GM23338 (cell line): ENCODE measurements at regions not wholly inside any gene's neighbourhood (a gene's known extent, or its start where the extent isn't known, plus 50 kb on each side); places are given as distances from the start of the nearest gene placed in this dataset.

Experiments
- ATAC-seq: fragments of 200-7000 bp; cut with Tn5 transposase; 3 replicates; pipeline ENCODE4 v1.9.1; 2020
- DNase-seq: peaks from one replicate; pipeline ENCODE4 v3.0.0-alpha.2; 2015; ENCODE audit warnings: low spot score
- H2AFZ ChIP-seq: fragments of 200-600 bp; sonication (generic); 2 replicates; pipeline ENCODE4 v1.8.0; 2016; ENCODE audit warnings: antibody characterized with exemption, mild to moderate bottlenecking, moderate library complexity
- H3F3A ChIP-seq: fragments of 200-600 bp; sonication (generic); replicated peaks from 2 replicates; pipeline ENCODE4 v1.8.0; 2017; ENCODE audit warnings: antibody characterized with exemption, mixed run types, low read depth
- H3K27ac ChIP-seq: fragments of 200-600 bp; sonication (generic); 2 replicates; pipeline ENCODE4 v1.6.1; 2016; ENCODE audit warnings: low read depth
- H3K27me3 ChIP-seq: fragments of 200-600 bp; sonication (generic); 2 replicates; pipeline ENCODE4 v1.8.0; 2016; ENCODE audit warnings: mild to moderate bottlenecking, mixed run types, moderate library complexity; ENCODE audit not compliant: insufficient read depth
- H3K36me3 ChIP-seq: fragments of 200-600 bp; sonication (generic); 2 replicates; pipeline ENCODE4 v1.8.0; 2016; ENCODE audit warnings: mild to moderate bottlenecking; ENCODE audit not compliant: insufficient read depth
- H3K4me1 ChIP-seq: fragments of 200-600 bp; sonication (generic); 2 replicates; pipeline ENCODE4 v1.8.0; 2016; ENCODE audit warnings: mild to moderate bottlenecking, moderate library complexity; ENCODE audit not compliant: insufficient read depth
- H3K4me2 ChIP-seq: fragments of 200-600 bp; sonication (generic); 2 replicates; pipeline ENCODE4 v1.7.1; 2017; ENCODE audit warnings: mixed run types
- H3K4me3 ChIP-seq: fragments of 200-600 bp; sonication (generic); 2 replicates; pipeline ENCODE4 v1.6.1; 2016; ENCODE audit warnings: mixed run types
- H3K79me2 ChIP-seq: fragments of 200-600 bp; sonication (generic); replicated peaks from 2 replicates; pipeline ENCODE4 v1.8.0; 2017; ENCODE audit warnings: mild to moderate bottlenecking; ENCODE audit not compliant: insufficient read depth
- H3K9me2 ChIP-seq: fragments of 200-600 bp; sonication (generic); 2 replicates; pipeline ENCODE4 v1.8.0; 2017; ENCODE audit not compliant: insufficient read depth
- H4K20me1 ChIP-seq: fragments of 200-600 bp; sonication (generic); replicated peaks from 2 replicates; pipeline ENCODE4 v1.8.0; 2017; ENCODE audit warnings: mild to moderate bottlenecking; ENCODE audit not compliant: insufficient read depth
- H3K27ac Mint-ChIP-seq: 2 replicates; pipeline ENCODE4 v1.8.0; 2020; ENCODE audit warnings: inconsistent platforms, mild to moderate bottlenecking, moderate library complexity, mixed read lengths
- H3K27me3 Mint-ChIP-seq: 3 replicates; pipeline ENCODE4 v1.8.0; 2022; ENCODE audit warnings: low read depth, mild to moderate bottlenecking, moderate library complexity, mixed read lengths, inconsistent platforms; ENCODE audit not compliant: insufficient read depth, poor library complexity
- H3K36me3 Mint-ChIP-seq: 3 replicates; pipeline ENCODE4 v1.8.0; 2021; ENCODE audit warnings: low read depth, mild to moderate bottlenecking, inconsistent platforms, moderate library complexity, mixed read lengths
- H3K4me1 Mint-ChIP-seq: 3 replicates; pipeline ENCODE4 v1.8.0; 2020; ENCODE audit warnings: mild to moderate bottlenecking, inconsistent platforms, mixed read lengths
- H3K4me3 Mint-ChIP-seq: 3 replicates; pipeline ENCODE4 v1.8.0; 2021; ENCODE audit warnings: moderate library complexity, mild to moderate bottlenecking, inconsistent platforms, mixed read lengths
- H3K9me3 Mint-ChIP-seq: 3 replicates; pipeline ENCODE4 v1.8.0; 2020; ENCODE audit warnings: moderate library complexity, mild to moderate bottlenecking, inconsistent platforms, mixed read lengths
- EZH2phosphoT487 ChIP-seq: fragments of 200-600 bp; sonication (generic); IDR thresholded peaks from one replicate; pipeline ENCODE4 v1.8.1; 2018; ENCODE audit warnings: antibody characterized with exemption; ENCODE audit not compliant: unreplicated experiment
- JUNB ChIP-seq: IDR thresholded peaks from one replicate; pipeline ENCODE4 v1.6.1; 2016; ENCODE audit warnings: antibody characterized with exemption; ENCODE audit not compliant: unreplicated experiment
- ZNF114 ChIP-seq: fragments of 250-450 bp; sonication (Bioruptor Pico); IDR thresholded peaks from 2 replicates; pipeline ENCODE4 v1.5.0; 2020; ENCODE audit warnings: mild to moderate bottlenecking, moderate library complexity
- TF ChIP-seq, protein P1 (sequence below): IDR thresholded peaks from 2 replicates; pipeline ENCODE4 v1.6.1; 2016; ENCODE audit warnings: antibody characterized with exemption
- TF ChIP-seq, protein P2 (sequence below): fragments of 250-450 bp; sonication (Bioruptor Pico); IDR thresholded peaks from 2 replicates; pipeline ENCODE4 v1.5.0; 2020; ENCODE audit warnings: mild to moderate bottlenecking, moderate library complexity

DNA sequence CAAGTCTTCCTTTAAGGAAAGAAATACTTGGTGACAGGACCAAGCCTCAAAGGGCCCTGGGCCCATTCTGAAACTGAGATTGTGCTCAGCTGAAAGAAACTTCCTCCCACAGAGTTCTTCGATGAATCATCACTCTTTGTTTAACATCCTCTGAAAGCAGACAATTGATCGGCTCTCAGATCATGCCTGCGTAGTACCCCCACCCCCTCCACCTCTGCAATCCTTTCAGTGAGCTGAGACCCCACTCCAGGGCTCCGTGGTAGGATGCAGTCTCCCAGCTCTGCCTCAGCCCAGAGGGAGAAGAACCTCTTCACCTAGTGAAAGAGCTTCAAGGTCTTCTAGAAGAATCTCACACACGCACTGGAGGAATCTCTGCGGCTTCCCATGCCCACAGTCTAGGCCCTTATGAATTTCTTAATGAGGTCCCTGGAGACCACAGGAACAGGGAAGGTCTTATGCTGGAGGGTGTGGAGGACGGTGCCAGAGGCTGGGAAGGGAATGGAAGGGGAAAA, 104.9 kb upstream of the SOD1 start:
- Histone ChIP-seq H3F3A (no peaks in the 10 kb centered on the region), H3K79me2 (peaks cover 53% of the 10 kb centered on the region), H3K4me3 (peak overlapping the region; percentile 18; the same call in 1 of the 2 replicates), H3K27ac (0 out of 2 replicates have a peak overlapping the region, but pooled peaks have one; percentile 8), H2AFZ (no peak overlapping the region), H4K20me1 (no peaks in the 10 kb centered on the region; the same call in 1 of the 2 replicates), H3K27me3 (peaks cover 24% of the 10 kb centered on the region), H3K4me2 (peak overlapping the region; percentile 89), H3K36me3 (no peaks in the 10 kb centered on the region), H3K4me1 (peaks cover 33% of the 10 kb centered on the region), H3K9me2 (no peaks in the 10 kb centered on the region)
- H3K36me3 Mint-ChIP-seq = no peaks in the 10 kb centered on the region
- peaks cover 3% of the 10 kb centered on the region; the same call in 2 of the 3 replicates for H3K9me3 Mint-ChIP-seq
- ATAC-seq (peak; percentile 1; the same call in 2 of the 3 replicates), DNase-seq (peak; percentile 73)
- peaks cover 50% of the 10 kb centered on the region for H3K4me1 Mint-ChIP-seq
- TF ChIP-seq, protein P1, sequence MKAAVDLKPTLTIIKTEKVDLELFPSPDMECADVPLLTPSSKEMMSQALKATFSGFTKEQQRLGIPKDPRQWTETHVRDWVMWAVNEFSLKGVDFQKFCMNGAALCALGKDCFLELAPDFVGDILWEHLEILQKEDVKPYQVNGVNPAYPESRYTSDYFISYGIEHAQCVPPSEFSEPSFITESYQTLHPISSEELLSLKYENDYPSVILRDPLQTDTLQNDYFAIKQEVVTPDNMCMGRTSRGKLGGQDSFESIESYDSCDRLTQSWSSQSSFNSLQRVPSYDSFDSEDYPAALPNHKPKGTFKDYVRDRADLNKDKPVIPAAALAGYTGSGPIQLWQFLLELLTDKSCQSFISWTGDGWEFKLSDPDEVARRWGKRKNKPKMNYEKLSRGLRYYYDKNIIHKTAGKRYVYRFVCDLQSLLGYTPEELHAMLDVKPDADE = no peak
- TF ChIP-seq, protein P2, sequence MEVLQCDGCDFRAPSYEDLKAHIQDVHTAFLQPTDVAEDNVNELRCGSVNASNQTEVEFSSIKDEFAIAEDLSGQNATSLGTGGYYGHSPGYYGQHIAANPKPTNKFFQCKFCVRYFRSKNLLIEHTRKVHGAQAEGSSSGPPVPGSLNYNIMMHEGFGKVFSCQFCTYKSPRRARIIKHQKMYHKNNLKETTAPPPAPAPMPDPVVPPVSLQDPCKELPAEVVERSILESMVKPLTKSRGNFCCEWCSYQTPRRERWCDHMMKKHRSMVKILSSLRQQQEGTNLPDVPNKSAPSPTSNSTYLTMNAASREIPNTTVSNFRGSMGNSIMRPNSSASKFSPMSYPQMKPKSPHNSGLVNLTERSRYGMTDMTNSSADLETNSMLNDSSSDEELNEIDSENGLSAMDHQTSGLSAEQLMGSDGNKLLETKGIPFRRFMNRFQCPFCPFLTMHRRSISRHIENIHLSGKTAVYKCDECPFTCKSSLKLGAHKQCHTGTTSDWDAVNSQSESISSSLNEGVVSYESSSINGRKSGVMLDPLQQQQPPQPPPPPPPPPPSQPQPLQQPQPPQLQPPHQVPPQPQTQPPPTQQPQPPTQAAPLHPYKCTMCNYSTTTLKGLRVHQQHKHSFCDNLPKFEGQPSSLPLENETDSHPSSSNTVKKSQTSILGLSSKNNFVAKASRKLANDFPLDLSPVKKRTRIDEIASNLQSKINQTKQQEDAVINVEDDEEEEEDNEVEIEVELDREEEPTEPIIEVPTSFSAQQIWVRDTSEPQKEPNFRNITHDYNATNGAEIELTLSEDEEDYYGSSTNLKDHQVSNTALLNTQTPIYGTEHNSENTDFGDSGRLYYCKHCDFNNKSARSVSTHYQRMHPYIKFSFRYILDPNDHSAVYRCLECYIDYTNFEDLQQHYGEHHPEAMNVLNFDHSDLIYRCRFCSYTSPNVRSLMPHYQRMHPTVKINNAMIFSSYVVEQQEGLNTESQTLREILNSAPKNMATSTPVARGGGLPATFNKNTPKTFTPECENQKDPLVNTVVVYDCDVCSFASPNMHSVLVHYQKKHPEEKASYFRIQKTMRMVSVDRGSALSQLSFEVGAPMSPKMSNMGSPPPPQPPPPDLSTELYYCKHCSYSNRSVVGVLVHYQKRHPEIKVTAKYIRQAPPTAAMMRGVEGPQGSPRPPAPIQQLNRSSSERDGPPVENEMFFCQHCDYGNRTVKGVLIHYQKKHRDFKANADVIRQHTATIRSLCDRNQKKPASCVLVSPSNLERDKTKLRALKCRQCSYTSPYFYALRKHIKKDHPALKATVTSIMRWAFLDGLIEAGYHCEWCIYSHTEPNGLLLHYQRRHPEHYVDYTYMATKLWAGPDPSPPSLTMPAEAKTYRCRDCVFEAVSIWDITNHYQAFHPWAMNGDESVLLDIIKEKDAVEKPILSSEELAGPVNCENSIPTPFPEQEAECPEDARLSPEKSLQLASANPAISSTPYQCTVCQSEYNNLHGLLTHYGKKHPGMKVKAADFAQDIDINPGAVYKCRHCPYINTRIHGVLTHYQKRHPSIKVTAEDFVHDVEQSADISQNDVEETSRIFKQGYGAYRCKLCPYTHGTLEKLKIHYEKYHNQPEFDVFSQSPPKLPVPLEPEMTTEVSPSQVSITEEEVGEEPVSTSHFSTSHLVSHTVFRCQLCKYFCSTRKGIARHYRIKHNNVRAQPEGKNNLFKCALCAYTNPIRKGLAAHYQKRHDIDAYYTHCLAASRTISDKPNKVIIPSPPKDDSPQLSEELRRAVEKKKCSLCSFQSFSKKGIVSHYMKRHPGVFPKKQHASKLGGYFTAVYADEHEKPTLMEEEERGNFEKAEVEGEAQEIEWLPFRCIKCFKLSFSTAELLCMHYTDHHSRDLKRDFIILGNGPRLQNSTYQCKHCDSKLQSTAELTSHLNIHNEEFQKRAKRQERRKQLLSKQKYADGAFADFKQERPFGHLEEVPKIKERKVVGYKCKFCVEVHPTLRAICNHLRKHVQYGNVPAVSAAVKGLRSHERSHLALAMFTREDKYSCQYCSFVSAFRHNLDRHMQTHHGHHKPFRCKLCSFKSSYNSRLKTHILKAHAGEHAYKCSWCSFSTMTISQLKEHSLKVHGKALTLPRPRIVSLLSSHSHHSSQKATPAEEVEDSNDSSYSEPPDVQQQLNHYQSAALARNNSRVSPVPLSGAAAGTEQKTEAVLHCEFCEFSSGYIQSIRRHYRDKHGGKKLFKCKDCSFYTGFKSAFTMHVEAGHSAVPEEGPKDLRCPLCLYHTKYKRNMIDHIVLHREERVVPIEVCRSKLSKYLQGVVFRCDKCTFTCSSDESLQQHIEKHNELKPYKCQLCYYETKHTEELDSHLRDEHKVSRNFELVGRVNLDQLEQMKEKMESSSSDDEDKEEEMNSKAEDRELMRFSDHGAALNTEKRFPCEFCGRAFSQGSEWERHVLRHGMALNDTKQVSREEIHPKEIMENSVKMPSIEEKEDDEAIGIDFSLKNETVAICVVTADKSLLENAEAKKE (CRISPR knock-in tag) = no peak
- TF ChIP-seq JUNB (no peak), ZNF114 (CRISPR knock-in tag) (no peak), EZH2phosphoT487 (no peak)
- H3K27ac Mint-ChIP-seq = peak overlapping the region; percentile 87
- H3K27me3 Mint-ChIP-seq = peaks cover 20% of the 10 kb centered on the region
- H3K4me3 Mint-ChIP-seq = peak overlapping the region; percentile 51
